ENCODE measurements at regions not wholly inside any gene's neighbourhood (a gene's known extent, or its start where the extent isn't known, plus 50 kb on each side); places are given as distances from the start of the nearest gene placed in this dataset.

GRCh38 chr12:131369094-131369845, 341.6 kb upstream of the SFSWAP start:
- Histone ChIP-seq H3K4me3 (no peak overlapping the region), H3K36me3 (no peaks in the 10 kb centered on the region), H3K27me3 (no peaks in the 10 kb centered on the region), H3K4me1 (ENCODE audit: low read depth) (no peaks in the 10 kb centered on the region), H3K9me3 (ENCODE audit: low read depth) (no peaks in the 10 kb centered on the region), H3K27ac (no peak overlapping the region)
- no peak for DNase-seq (ENCODE audit: low read depth in 1 of 2, low spot score in 1 of 2)
- TF ChIP-seq, protein P1, sequence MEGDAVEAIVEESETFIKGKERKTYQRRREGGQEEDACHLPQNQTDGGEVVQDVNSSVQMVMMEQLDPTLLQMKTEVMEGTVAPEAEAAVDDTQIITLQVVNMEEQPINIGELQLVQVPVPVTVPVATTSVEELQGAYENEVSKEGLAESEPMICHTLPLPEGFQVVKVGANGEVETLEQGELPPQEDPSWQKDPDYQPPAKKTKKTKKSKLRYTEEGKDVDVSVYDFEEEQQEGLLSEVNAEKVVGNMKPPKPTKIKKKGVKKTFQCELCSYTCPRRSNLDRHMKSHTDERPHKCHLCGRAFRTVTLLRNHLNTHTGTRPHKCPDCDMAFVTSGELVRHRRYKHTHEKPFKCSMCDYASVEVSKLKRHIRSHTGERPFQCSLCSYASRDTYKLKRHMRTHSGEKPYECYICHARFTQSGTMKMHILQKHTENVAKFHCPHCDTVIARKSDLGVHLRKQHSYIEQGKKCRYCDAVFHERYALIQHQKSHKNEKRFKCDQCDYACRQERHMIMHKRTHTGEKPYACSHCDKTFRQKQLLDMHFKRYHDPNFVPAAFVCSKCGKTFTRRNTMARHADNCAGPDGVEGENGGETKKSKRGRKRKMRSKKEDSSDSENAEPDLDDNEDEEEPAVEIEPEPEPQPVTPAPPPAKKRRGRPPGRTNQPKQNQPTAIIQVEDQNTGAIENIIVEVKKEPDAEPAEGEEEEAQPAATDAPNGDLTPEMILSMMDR (IDR thresholded peaks at IDR 0.05; ENCODE audit: low read depth, low read length): no peak

GRCh38 chr12:131370321-131370720, 340.6 kb upstream of the SFSWAP start:
- Histone ChIP-seq H3K27ac (no peak overlapping the region), H3K27me3 (no peaks in the 10 kb centered on the region), H3K4me3 (no peak overlapping the region), H3K36me3 (no peaks in the 10 kb centered on the region), H3K4me1 (ENCODE audit: low read depth) (no peaks in the 10 kb centered on the region), H3K9me3 (ENCODE audit: low read depth) (no peaks in the 10 kb centered on the region)
- DNase-seq (ENCODE audit: low read depth in 1 of 2, low spot score in 1 of 2): no peak
- TF ChIP-seq, protein P1 (IDR thresholded peaks at IDR 0.05; ENCODE audit: low read depth, low read length): no peak

DNA sequence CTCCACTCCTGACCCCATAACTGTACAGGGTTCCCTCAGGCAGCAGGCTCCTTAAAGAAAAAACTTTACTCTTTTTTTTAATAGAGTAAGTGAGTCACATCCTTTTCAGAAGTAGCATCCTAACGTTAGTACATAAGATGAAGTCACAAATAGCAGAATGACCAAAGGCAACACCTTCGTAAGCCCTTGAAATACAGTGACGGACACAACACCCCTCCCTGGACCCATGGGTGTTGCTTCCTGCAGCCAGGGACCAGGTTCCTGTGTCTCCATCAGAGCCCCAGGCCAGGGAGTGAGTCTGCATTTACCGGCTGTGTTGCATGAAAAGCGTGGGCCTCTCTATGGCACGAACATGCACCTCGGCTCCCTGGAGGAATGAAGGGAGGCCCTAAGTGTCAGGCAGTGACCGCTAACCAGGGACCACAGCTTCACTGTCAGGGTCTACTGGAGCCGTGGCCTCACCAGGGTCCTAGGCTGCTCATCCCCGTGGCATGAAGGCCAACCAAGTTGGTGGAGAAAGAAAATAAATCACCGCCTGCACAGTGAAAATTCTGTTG, 340.0 kb upstream of the SFSWAP start:
- Histone ChIP-seq H3K36me3 (no peaks in the 10 kb centered on the region), H3K9me3 (ENCODE audit: low read depth) (no peaks in the 10 kb centered on the region), H3K4me3 (no peak overlapping the region), H3K27ac (no peak overlapping the region), H3K27me3 (no peaks in the 10 kb centered on the region), H3K4me1 (ENCODE audit: low read depth) (no peaks in the 10 kb centered on the region)
- DNase-seq (ENCODE audit: low read depth in 1 of 2, low spot score in 1 of 2): no peak
- TF ChIP-seq, protein P1 (IDR thresholded peaks at IDR 0.05; ENCODE audit: low read depth, low read length): no peak

DNA sequence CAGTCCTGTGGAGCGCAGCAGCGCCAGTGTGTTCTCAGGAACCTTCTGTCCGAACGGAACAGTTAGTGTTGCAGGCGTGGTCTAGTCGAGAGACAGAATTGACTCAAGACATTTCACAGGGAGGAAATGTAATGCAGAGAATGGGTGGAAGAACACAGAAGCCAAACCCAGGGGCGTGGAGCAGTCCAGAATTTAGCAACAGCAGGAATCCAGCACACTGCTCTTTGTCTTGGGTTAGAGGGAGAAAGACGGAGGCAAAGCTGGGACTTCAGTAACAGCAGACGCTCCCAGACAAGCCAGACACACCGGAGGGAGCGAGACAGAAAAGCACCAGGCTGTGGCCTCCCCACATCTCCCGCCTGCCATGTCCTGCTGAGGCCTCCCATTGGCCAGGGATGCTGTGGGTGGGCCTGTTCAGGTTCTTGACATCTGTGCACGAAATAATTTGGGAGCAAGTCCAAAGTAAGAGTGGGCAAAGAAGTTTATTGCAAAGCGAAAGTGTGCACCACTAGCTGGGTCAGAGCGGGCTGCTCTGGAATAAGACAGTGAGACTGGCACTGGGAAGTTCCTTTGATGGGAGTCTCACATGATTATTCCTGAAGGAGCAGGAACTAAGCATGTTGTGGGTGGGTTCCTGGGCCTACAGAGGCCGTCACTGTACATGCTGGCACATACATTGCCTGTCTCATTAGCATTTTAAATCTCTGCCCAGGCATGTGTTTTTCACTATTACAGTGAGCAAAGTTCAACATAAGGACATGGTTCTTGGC, 339.3 kb upstream of the SFSWAP start:
- H3K4me3 ChIP-seq: no peak overlapping the region
- no peaks in the 10 kb centered on the region for H3K36me3 ChIP-seq
- no peak for DNase-seq (ENCODE audit: low read depth in 1 of 2, low spot score in 1 of 2)
- no peaks in the 10 kb centered on the region for H3K9me3 ChIP-seq (ENCODE audit: low read depth)
- TF ChIP-seq, protein P1 (IDR thresholded peaks at IDR 0.05; ENCODE audit: low read depth, low read length): no peak
- no peaks in the 10 kb centered on the region for H3K27me3 ChIP-seq
- H3K27ac ChIP-seq: no peak overlapping the region
- no peaks in the 10 kb centered on the region for H3K4me1 ChIP-seq (ENCODE audit: low read depth)

GRCh38 chr12:131372171-131372475, 338.8 kb upstream of the SFSWAP start:
- Histone ChIP-seq H3K4me1 (ENCODE audit: low read depth) (no peaks in the 10 kb centered on the region), H3K27me3 (no peaks in the 10 kb centered on the region), H3K4me3 (no peak overlapping the region), H3K27ac (no peak overlapping the region), H3K36me3 (no peaks in the 10 kb centered on the region), H3K9me3 (ENCODE audit: low read depth) (no peaks in the 10 kb centered on the region)
- TF ChIP-seq, protein P1 (IDR thresholded peaks at IDR 0.05; ENCODE audit: low read depth, low read length): no peak
- DNase-seq (ENCODE audit: low read depth in 1 of 2, low spot score in 1 of 2): no peak
